NCI-H1436 treated with DMSO at 0.1 percent for 48 hours (cell line): ENCODE measurements at regions not wholly inside any gene's neighbourhood (a gene's known extent, or its start where the extent isn't known, plus 50 kb on each side); places are given as distances from the start of the nearest gene placed in this dataset.

ENCODE experiments used
- DNase-seq: peaks from one replicate; lab custom pipeline; 2025; lab: John Stamatoyannopoulos, UW

GRCh38 chr14:36083317-36083716 lies 93.2 kb downstream of the PTCSC3 start:
- no peak for DNase-seq

DNA sequence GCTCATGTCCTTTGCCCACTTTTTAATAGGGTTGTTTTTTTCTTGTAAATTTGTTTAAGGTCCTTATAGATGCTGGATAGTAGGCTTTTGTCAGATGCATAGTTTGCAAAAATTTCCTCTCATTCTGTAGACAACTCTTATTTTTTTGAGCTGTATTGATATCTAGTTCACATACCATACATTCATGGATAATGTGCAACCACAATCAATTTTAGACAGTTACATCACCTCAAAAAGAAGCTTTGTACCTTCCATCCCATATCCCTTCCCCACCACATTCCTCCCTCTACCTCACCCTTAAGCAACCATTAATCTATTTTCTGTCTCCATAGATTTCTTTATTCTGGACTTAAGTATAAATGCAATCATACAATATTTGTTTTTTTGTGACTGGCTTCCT lies 98.4 kb downstream of the PTCSC3 start:
- no peak for DNase-seq

GRCh38 chr14:36076197-36076596 lies 100.3 kb downstream of the PTCSC3 start:
- no peak for DNase-seq

DNA sequence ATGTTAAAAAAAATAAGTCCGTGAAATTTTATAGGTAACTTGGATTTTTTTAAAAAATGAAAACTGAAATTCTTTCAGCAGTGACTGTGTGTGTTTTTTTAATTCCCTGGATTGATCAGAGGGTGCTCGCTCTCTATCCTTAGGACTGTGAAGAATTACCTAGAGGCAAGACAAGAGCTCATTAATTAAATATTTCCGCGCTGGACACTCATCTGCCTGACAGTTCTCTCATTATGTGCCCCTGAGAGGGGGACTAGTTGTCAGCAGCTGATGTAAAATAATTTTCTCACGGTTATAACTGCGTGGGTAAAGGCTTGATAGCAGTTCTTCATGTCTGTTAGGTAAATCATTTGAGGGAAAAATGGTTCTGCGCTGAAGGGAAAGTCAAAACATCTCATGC lies 101.3 kb downstream of the PTCSC3 start:
- no peak for DNase-seq

- no peak for DNase-seq
Measured at GRCh38 chr14:36070720-36071043, 105.8 kb downstream of the PTCSC3 start.

- peak; percentile 21 for DNase-seq
Measured at GRCh38 chr14:36070031-36070719, 106.3 kb downstream of the PTCSC3 start.

- peak; percentile 68 for DNase-seq
Measured at GRCh38 chr14:36069535-36069900, 107.0 kb downstream of the PTCSC3 start.

DNA sequence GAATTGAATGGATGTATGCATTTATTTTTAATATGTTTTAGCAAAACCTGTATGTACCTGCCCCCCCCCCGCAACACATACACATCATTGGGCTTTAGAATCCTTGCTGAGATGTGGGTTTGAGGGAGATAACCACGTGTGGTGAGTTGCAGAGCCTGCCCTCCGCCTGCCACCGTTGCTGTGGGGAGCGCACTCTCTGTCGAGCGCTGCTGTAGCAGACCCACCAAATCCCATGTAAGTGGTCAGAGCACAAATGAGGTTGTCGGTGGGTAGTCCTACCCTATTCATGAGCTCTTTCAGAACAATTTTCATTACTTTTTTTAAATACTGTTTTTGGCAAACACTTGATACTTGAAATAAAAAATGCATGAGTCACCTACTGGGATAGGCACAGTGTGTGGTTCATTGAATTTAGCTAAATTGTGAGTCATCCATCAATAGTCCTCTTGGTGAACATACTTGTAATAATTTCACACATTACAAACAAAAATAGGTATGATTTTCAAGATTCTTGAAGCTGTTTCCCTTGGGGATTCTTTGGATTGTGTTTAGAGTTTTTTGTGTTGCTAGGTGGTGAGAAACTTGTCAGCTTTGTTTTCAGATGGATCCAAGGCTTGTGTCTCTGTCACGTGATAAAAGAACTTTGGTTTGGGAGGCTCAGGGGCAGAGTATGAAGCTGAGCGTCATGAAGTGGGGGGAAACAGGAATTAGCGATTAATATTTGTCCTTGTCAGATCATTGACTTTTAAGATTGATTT lies 107.6 kb downstream of the PTCSC3 start:
- DNase-seq = no peak

- DNase-seq = peak; percentile 78
Measured at GRCh38 chr14:36067428-36068187, 108.9 kb downstream of the PTCSC3 start.

- DNase-seq = no peak
Measured at GRCh38 chr14:36066636-36067035, 109.9 kb downstream of the PTCSC3 start.

DNA sequence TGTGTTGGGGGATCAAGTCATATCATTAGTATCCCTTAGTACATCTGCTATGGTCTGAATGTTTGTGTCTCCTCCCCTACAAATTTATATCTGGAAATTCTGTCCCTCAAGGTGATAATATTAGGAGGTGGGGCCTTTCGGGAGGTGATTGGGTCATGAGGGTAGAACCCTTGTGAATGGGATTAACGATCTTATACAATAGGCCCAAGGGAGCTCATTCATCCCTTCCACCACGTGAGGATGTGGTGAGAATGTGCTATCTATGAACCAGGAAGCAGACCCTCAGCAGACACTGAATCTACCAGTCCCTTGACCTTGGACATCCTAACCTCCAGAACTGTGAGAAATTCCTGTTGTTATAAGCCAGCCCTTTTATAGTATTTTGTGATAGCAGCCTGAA lies 110.7 kb downstream of the PTCSC3 start:
- no peak for DNase-seq

DNA sequence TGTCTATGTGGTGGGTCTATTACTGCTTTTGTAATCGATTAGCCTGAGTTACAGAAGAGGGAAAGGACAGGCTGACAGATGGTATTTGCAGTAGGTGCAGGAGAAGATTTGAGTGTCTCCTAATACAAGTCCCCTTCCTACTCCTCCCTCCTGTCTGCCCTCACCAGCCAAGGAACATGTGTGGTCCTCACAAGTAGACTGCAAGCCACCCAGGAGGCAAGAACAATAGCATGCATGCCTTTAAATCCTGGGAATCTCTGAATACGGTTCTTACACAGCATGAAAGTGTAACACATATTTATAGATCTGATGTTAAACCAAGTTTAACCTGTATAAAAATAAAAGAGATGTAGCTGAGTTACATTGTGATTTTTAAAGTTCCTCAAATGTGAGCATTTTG lies 117.0 kb downstream of the PTCSC3 start:
- no peak for DNase-seq

- DNase-seq = peak; percentile 16
Measured at GRCh38 chr14:36057452-36058116, 118.9 kb downstream of the PTCSC3 start.

- DNase-seq = no peak
Measured at GRCh38 chr14:36056845-36057244, 119.7 kb downstream of the PTCSC3 start.

DNA sequence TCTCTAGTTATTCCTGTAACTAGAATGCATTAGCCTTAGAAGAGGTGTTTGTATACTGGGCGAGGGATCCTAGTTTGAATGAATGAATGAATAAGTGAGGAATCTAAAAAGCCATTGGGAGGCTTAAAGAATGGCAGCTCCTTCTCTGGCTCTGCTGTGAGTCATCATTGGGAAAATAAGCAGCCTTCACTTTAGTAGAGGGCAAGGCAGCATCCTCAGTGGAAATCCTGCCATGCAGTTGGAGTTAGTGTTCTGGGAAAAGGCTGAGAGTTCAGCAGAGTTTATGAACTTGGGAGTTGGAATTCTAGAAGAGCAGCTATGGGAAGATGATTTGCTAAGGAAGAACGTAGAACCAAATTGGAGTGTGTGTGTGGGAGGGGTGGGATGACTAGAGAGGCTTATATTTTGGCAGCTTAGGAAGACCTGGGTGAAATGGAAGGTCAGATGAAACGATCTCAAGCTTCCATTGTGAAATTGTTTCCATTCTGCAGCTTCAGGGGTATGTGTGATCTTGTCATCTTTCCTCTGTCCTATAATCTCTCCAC lies 120.8 kb downstream of the PTCSC3 start:
- DNase-seq = no peak

- no peak for DNase-seq
Measured at GRCh38 chr14:36055052-36055378, 121.5 kb downstream of the PTCSC3 start.

DNA sequence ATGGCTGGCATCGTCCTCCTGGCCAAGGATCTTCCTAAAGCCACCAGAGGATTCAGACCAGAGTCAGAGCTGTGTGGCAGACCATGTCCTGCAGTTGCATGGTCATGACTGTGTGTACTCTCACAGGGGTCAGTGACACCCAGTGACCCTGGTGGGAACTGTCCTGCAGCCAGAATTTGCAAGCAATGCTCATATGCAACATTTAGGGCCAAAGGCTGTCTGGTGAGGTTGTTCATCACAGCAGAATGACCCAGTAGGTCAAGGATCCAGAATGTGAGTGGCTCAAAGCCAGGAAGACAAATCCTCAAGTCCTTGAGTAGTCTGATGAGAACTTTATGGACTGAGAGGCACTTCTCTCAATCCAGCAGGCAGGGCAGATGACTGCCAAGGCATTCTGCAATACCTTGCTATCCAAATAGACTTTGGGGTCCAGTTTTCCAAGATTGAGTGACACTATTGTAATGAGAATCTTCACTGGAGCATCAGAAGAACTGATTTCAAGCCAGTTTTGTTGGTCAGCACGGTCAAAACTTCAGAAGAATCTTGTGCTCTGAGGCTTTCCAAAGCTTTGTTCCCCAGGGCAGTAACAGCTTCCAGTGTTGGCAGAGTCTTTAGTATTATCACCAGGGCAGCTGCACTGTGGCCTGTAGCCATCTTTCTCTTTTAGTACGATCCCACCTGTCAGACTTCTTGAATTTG lies 122.0 kb downstream of the PTCSC3 start:
- no peak for DNase-seq

DNA sequence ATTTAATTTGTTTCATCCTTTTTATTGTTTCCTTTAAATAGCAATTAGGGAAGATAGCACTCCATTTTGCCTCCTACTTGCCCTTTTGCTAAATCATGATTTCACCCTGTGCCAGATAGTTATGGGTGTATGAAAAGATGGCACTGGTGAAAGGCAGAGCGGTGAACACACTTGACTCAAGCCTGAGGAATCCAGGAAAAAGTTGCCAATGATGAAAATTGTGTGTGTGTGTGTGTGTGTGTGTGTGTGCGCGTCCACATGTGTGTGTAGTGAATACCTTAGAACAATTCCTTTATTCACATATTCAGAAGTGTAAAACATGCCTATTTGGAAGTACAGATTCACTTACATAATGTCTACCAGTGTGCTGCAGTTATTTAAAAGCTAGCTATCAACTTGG lies 123.8 kb downstream of the PTCSC3 start:
- no peak for DNase-seq

DNA sequence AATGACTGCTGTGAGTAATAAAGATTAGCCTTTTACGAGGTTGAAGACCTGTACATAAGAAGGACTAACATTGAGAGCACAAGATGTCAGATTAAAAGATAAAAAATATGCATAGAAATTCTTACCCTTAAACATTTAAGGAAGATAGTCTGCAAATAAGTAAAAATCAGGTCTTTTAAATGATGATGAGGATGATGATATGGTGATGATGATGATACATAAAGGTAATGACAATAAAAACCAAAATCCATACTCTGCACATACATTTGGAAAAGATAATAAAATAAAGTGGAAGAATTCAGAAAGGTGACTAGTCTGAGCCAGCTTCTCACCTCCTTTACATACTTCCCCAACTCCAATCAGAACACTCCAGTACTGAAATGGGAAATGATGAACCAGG lies 124.5 kb downstream of the PTCSC3 start:
- no peak for DNase-seq

DNA sequence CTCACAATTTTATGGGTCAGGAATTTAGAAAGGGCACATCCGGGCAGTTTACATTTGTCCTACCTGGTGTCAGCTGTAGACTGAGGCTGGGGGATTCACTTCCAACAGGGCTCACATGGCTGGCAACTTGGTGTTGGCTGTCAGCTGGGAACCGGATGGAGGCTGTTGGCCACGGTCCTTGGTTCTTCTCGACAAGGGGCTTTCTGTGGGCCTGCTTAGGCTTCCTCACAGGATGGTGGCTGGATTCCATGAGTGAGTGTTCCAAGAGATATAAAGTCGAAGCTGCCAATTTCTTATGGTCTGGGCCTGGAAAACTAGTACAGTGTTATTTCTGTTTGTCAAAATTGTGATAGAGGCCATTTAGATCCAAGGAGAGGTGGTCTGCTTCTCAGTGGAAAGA lies 127.9 kb downstream of the PTCSC3 start:
- no peak for DNase-seq

DNA sequence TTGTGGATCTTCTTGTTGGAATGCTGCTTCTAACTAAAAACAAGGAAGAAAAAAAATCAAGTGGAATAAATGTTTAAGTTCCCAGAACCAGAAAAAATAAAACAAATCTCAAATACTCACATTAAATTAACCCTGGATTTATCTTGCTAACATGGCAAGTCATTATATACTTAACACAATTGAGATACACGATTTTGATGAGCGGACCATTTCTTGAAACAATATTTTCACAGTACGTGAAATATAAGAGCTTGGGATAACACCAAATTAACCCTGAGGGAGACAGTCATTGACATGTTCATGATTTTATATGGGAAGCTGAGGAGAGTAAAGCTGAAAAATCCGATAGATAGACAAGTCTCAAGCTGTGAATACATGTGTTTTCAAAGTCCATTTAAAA lies 128.6 kb downstream of the PTCSC3 start:
- no peak for DNase-seq

DNA sequence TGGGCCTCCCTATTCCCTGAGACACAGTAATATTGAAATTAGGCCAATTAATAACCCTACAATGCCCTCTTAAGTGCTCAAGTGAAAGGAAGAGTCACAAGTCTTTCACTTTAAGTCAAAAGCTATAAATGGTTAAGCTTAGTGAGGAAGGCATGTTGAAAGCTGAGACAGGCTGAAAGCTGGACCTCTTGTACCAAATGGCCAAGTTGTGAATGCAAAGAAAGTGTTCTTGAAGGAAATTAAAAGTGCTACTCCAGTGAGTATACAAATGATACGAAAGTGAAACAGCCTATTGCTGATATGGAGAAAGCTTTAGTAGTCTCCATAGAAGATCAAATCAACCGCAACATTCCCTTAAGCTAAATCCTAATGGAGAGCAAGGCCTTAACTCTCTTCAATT lies 140.8 kb downstream of the PTCSC3 start:
- DNase-seq = no peak
